H1 (cell line): ENCODE measurements at regions not wholly inside any gene's neighbourhood (a gene's known extent, or its start where the extent isn't known, plus 50 kb on each side); places are given as distances from the start of the nearest gene placed in this dataset.

Experiments used
- CTCF ChIA-PET: fragments of 300-600 bp; sonication (Branson Sonifier 250); formaldehyde crosslinking; loops from one replicate; lab custom pipeline; 2021; ENCODE audit not compliant: partially characterized antibody; lab: Charles Lee
- POLR2A ChIA-PET: fragments of 300-600 bp; sonication (Branson Sonifier 250); formaldehyde crosslinking; loops from one replicate; lab custom pipeline; 2021; ENCODE audit warnings: inconsistent platforms; ENCODE audit not compliant: partially characterized antibody; lab: Charles Lee
- DNase-seq, 2 experiments: peaks; one replicate each; pipeline versions ENCODE4 v3.0.0 to v3.0.0-alpha.2; 2010 to 2022; ENCODE audit warnings: low spot score in 2 of 2, low read depth in 1 of 2, mixed read lengths in 1 of 2
- FAIRE-seq: peaks from 2 replicates; lab custom pipeline; 2011; peaks lifted over from hg19 to GRCh38; lab: Jason Lieb, UNC
- H2AFZ ChIP-seq: 2 replicates; pipeline ENCODE4 v1.8.1; 2012; ENCODE audit warnings: low read length, inconsistent platforms
- H2AK5ac ChIP-seq: 2 replicates; pipeline ENCODE4 v1.6.1; 2013; ENCODE audit warnings: low read depth, low read length
- H2BK120ac ChIP-seq: replicated peaks from 2 replicates; pipeline ENCODE3; 2013; ENCODE audit warnings: low read depth, low read length, inconsistent platforms
- H2BK12ac ChIP-seq: 2 replicates; pipeline ENCODE4 v1.6.1; 2013; ENCODE audit warnings: low read depth, low read length
- H2BK15ac ChIP-seq: 2 replicates; pipeline ENCODE4 v1.6.1; 2013; ENCODE audit warnings: low read length
- H2BK20ac ChIP-seq: 2 replicates; pipeline ENCODE4 v1.6.1; 2013; ENCODE audit warnings: low read length
- H2BK5ac ChIP-seq: 2 replicates; pipeline ENCODE4 v1.6.1; 2013; ENCODE audit warnings: low read depth, low read length
- H3K14ac ChIP-seq: 2 replicates; pipeline ENCODE4 v1.6.1; 2013; ENCODE audit warnings: inconsistent platforms; ENCODE audit not compliant: insufficient read length
- H3K18ac ChIP-seq: 2 replicates; pipeline ENCODE4 v1.6.1; 2013; ENCODE audit warnings: low read length; ENCODE audit errors: extremely low read depth
- H3K23ac ChIP-seq: 2 replicates; pipeline ENCODE4 v1.6.1; 2013; ENCODE audit warnings: inconsistent platforms; ENCODE audit not compliant: insufficient read length
- H3K23me2 ChIP-seq: 2 replicates; pipeline ENCODE4 v1.6.1; 2013; ENCODE audit warnings: low read depth, low read length
- H3K27ac ChIP-seq: 2 replicates; pipeline ENCODE4 v1.6.1; 2011; ENCODE audit warnings: low read depth, low read length, inconsistent platforms
- H3K27me3 ChIP-seq, 4 experiments: replicated peaks in 1 of 4; 1 replicate in 1 of 4; 2 replicates in 3 of 4; pipeline versions ENCODE4 v1.6.1 to v1.8.1; 2011 to 2013; ENCODE audit warnings: low read length in 3 of 4, mild to moderate bottlenecking in 3 of 4, inconsistent platforms in 2 of 4, mixed read lengths in 2 of 4, moderate library complexity in 1 of 4; ENCODE audit not compliant: control insufficient read depth in 3 of 4, insufficient read depth in 3 of 4; ENCODE audit errors: extremely low read depth in 1 of 4
- H3K36me3 ChIP-seq, 4 experiments: 2 replicates each; pipeline versions ENCODE4 v1.6.1 to v1.8.1; 2011 to 2013; ENCODE audit warnings: mild to moderate bottlenecking in 4 of 4, low read length in 3 of 4, moderate library complexity in 2 of 4, control low read depth in 1 of 4, inconsistent platforms in 1 of 4; ENCODE audit not compliant: insufficient read depth in 4 of 4, control insufficient read depth in 2 of 4
- H3K4ac ChIP-seq: replicated peaks from 2 replicates; pipeline ENCODE3; 2013; ENCODE audit warnings: low read length, low read depth, mixed read lengths, inconsistent platforms; ENCODE audit not compliant: insufficient read length
- H3K4me1 ChIP-seq, 4 experiments: replicated peaks in 1 of 4; 1 replicate in 1 of 4; 2 replicates in 3 of 4; pipeline versions ENCODE4 v1.6.1 to v1.8.1; 2011 to 2013; ENCODE audit warnings: low read length in 3 of 4, inconsistent platforms in 2 of 4, mixed read lengths in 1 of 4; ENCODE audit not compliant: insufficient read depth in 4 of 4, control insufficient read depth in 3 of 4
- H3K4me2 ChIP-seq, 2 experiments: 2 replicates each; pipeline versions ENCODE4 v1.6.1 to v1.8.1; 2011 to 2013; ENCODE audit warnings: low read depth in 2 of 2, low read length in 2 of 2, control low read depth in 1 of 2, inconsistent platforms in 1 of 2, mild to moderate bottlenecking in 1 of 2; ENCODE audit not compliant: insufficient read depth in 1 of 2
- H3K4me3 ChIP-seq, 4 experiments: fragments of 200-600, 300-600 bp in 1 of 4; sonication (generic), shearing (Covaris generic), sonication (Bioruptor Twin) in 1 of 4; 2 replicates each; pipeline versions ENCODE4 v1.5.1 to v1.8.1; 2011 to 2016; ENCODE audit warnings: low read length in 4 of 4, low read depth in 3 of 4, control low read depth in 2 of 4, inconsistent platforms in 2 of 4, mild to moderate bottlenecking in 2 of 4, mixed read lengths in 1 of 4, moderate library complexity in 1 of 4; ENCODE audit not compliant: insufficient read depth in 2 of 4; ENCODE audit errors: extremely low read depth in 1 of 4
- H3K56ac ChIP-seq: replicated peaks from 2 replicates; pipeline ENCODE3; 2013; ENCODE audit warnings: low read depth, mild to moderate bottlenecking, mixed read lengths, low read length, inconsistent platforms; ENCODE audit not compliant: insufficient read length
- H3K79me1 ChIP-seq: 2 replicates; pipeline ENCODE4 v1.6.1; 2013; ENCODE audit warnings: low read depth, low read length, control low read depth
- H3K79me2 ChIP-seq, 2 experiments: 2 replicates each; pipeline versions ENCODE4 v1.6.1 to v1.8.1; 2012 to 2013; ENCODE audit warnings: low read length in 2 of 2, mild to moderate bottlenecking in 2 of 2, inconsistent platforms in 1 of 2; ENCODE audit not compliant: insufficient read depth in 2 of 2, control insufficient read depth in 1 of 2
- H3K9ac ChIP-seq, 4 experiments: replicated peaks in 1 of 4; 1 replicate in 1 of 4; 2 replicates in 3 of 4; pipeline versions ENCODE4 v1.6.1 to v1.8.1; 2011 to 2013; ENCODE audit warnings: low read depth in 3 of 4, low read length in 3 of 4, control low read depth in 2 of 4, mild to moderate bottlenecking in 2 of 4, moderate library complexity in 2 of 4, inconsistent platforms in 1 of 4; ENCODE audit errors: extremely low read depth in 1 of 4
- H3K9me3 ChIP-seq, 2 experiments: 2 replicates each; pipeline versions ENCODE4 v1.6.1 to v1.8.1; 2012 to 2013; ENCODE audit warnings: mild to moderate bottlenecking in 2 of 2, moderate library complexity in 2 of 2, control low read depth in 1 of 2, inconsistent platforms in 1 of 2, low read depth in 1 of 2, low read length in 1 of 2, mixed read lengths in 1 of 2; ENCODE audit not compliant: insufficient read depth in 2 of 2
- H4K20me1 ChIP-seq, 2 experiments: replicated peaks in 1 of 2; 2 replicates each; pipeline versions ENCODE3 to v1.8.1; 2011 to 2013; ENCODE audit warnings: inconsistent platforms in 2 of 2, low read length in 2 of 2, mild to moderate bottlenecking in 1 of 2; ENCODE audit not compliant: insufficient read depth in 2 of 2, control insufficient read depth in 1 of 2
- H4K5ac ChIP-seq: 2 replicates; pipeline ENCODE4 v1.6.1; 2013; ENCODE audit warnings: low read length, low read depth, mixed read lengths, inconsistent platforms; ENCODE audit not compliant: insufficient read length
- H4K8ac ChIP-seq: 2 replicates; pipeline ENCODE4 v1.8.0; 2013; ENCODE audit warnings: mild to moderate bottlenecking, moderate library complexity, low read length, inconsistent platforms; ENCODE audit not compliant: insufficient read depth; ENCODE audit errors: extremely low read depth
- H4K91ac ChIP-seq: replicated peaks from 2 replicates; pipeline ENCODE3; 2013; ENCODE audit warnings: low read length, mixed read lengths, inconsistent platforms; ENCODE audit not compliant: insufficient read length
- BACH1 ChIP-seq: IDR thresholded peaks from 2 replicates; pipeline ENCODE4 v1.6.1; 2012; ENCODE audit warnings: low read length, improper control_type of control experiment
- CEBPB ChIP-seq: IDR thresholded peaks from 2 replicates; pipeline ENCODE4 v1.6.1; 2012; ENCODE audit warnings: low read depth, low read length
- CREB1 ChIP-seq: IDR thresholded peaks from 2 replicates; pipeline ENCODE4 v1.6.1; 2012; ENCODE audit warnings: inconsistent platforms
- EGR1 ChIP-seq: IDR thresholded peaks from 2 replicates; pipeline ENCODE4 v1.6.1; 2011; ENCODE audit warnings: low read depth, low read length, borderline replicate concordance
- EZH2 ChIP-seq: fragments of 200-600 bp; sonication (generic); IDR thresholded peaks from 2 replicates; pipeline ENCODE4 v1.7.1; 2012; ENCODE audit warnings: low read depth, mild to moderate bottlenecking, moderate library complexity, low read length, inconsistent platforms; ENCODE audit not compliant: severe bottlenecking
- GABPA ChIP-seq: IDR thresholded peaks from 2 replicates; pipeline ENCODE4 v1.6.1; 2011; ENCODE audit warnings: mild to moderate bottlenecking, low read length, moderate library complexity, borderline replicate concordance; ENCODE audit not compliant: insufficient read depth
- GTF2F1 ChIP-seq: IDR thresholded peaks from 2 replicates; pipeline ENCODE4 v1.6.1; 2012; ENCODE audit warnings: low read depth, low read length, improper control_type of control experiment, borderline replicate concordance
- HDAC2 ChIP-seq, 2 experiments: fragments of 300-600 bp in 1 of 2; sonication (generic) in 1 of 2; IDR thresholded peaks; 2 replicates each; pipeline ENCODE4 v1.6.1; 2011 to 2012; ENCODE audit warnings: low read depth in 2 of 2, low read length in 2 of 2, mild to moderate bottlenecking in 2 of 2, moderate library complexity in 2 of 2, borderline replicate concordance in 1 of 2, inconsistent platforms in 1 of 2
- POLR2AphosphoS5 ChIP-seq: IDR thresholded peaks from 2 replicates; pipeline ENCODE4 v1.6.1; 2011; ENCODE audit warnings: low read depth, low read length
- RNF2 ChIP-seq: fragments of 200-900, 300-1000 bp; sonication (generic); IDR thresholded peaks from 2 replicates; pipeline ENCODE4 v1.7.1; 2016; ENCODE audit warnings: borderline replicate concordance, low read depth, mild to moderate bottlenecking, antibody characterized with exemption, low read length; ENCODE audit not compliant: poor library complexity, severe bottlenecking; ENCODE audit errors: missing control alignments
- SP4 ChIP-seq: IDR thresholded peaks from 2 replicates; pipeline ENCODE4 v1.6.1; 2012; ENCODE audit warnings: low read length, inconsistent platforms
- TCF12 ChIP-seq: IDR thresholded peaks from 2 replicates; pipeline ENCODE4 v1.6.1; 2011; ENCODE audit warnings: low read depth, mild to moderate bottlenecking, low read length
- YY1 ChIP-seq: IDR thresholded peaks from 2 replicates; pipeline ENCODE4 v1.6.1; 2011; ENCODE audit warnings: low read depth, mild to moderate bottlenecking, low read length
- WGBS, 2 experiments: shearing (Covaris generic) in 1 of 2; methylation state at CpG; one replicate each; pipeline versions ENCODE4 v1.1.6 to v1.1.7; 2013 to 2015; ENCODE audit warnings: low lambda C conversion rate in 2 of 2, mixed read lengths in 2 of 2, inconsistent platforms in 1 of 2, low coverage in 1 of 2, missing lambda C conversion rate in 1 of 2; ENCODE audit not compliant: insufficient replicate concordance in 2 of 2, insufficient coverage in 1 of 2, insufficient read length in 1 of 2; ENCODE audit errors: extremely low coverage in 1 of 2, missing lambda C conversion rate in 1 of 2; 5-methylcytosine and 5-hydroxymethylcytosine counted together
- TF ChIP-seq, protein P1 (sequence below): IDR thresholded peaks from 2 replicates; pipeline ENCODE4 v1.6.1; 2011; ENCODE audit warnings: low read length, improper control_type of control experiment

DNA sequence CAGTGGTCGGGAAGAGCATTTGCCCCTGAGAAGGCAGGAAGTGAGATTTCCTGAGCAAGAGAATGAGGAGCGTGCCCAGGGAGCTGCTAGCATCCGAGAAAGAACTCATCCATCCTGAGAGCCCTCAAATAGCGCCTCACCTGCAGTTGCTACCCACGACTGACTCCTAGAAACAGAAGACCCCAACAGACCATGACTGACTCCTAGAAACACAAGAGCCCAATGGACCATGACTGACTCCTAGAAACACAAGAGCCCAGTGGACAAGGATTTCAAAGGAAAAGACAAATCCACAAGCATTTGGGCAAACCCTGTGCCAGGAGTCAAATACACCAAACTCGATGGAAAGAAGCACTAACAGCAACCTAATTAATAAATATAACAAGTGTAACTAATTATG, 575.2 kb upstream of the FRG1 start:
- Histone ChIP-seq H3K56ac (no peak overlapping the region), H2AFZ (no peak overlapping the region), H3K79me1 (no peaks in the 10 kb centered on the region), H2BK120ac (no peak overlapping the region), H3K23me2 (peaks cover 4% of the 10 kb centered on the region; the same call in 1 of the 2 replicates), H2BK12ac (no peak overlapping the region), H3K36me3 (no peaks in the 10 kb centered on the region), H3K23ac (no peak overlapping the region), H2BK15ac (no peak overlapping the region), H3K14ac (no peak overlapping the region), H3K18ac (no peak overlapping the region), H4K5ac (no peak overlapping the region), H4K20me1 (peaks cover 0 to 3% of the 10 kb centered on the region in 2 experiments), H2BK5ac (no peak overlapping the region), H3K9me3 (no peaks in the 10 kb centered on the region), H3K4me1 (no peaks in the 10 kb centered on the region), H4K8ac (no peak overlapping the region), H3K4me2 (no peak overlapping the region), H3K4ac (no peak overlapping the region), H2BK20ac (no peak overlapping the region), H4K91ac (no peak overlapping the region), H3K27me3 (no peaks in the 10 kb centered on the region), H2AK5ac (no peak overlapping the region), H3K9ac (no peak overlapping the region), H3K27ac (no peak overlapping the region), H3K4me3 (no peak overlapping the region), H3K79me2 (no peaks in the 10 kb centered on the region)
- CTCF ChIA-PET = no interaction called here
- TF ChIP-seq TCF12 (no peak), RNF2 (no peak), CREB1 (no peak), BACH1 (no peak), EZH2 (no peak), YY1 (no peak), GABPA (no peak), CEBPB (no peak), HDAC2 (IDR thresholded peaks at IDR 0.05; ENCODE audit: borderline replicate concordance in 1 of 2, low read depth in 2 of 2, low read length in 2 of 2) (no peak), GTF2F1 (no peak), SP4 (no peak), POLR2AphosphoS5 (no peak), EGR1 (no peak)
- TF ChIP-seq, protein P1, sequence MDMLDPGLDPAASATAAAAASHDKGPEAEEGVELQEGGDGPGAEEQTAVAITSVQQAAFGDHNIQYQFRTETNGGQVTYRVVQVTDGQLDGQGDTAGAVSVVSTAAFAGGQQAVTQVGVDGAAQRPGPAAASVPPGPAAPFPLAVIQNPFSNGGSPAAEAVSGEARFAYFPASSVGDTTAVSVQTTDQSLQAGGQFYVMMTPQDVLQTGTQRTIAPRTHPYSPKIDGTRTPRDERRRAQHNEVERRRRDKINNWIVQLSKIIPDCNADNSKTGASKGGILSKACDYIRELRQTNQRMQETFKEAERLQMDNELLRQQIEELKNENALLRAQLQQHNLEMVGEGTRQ = no peak
- POLR2A ChIA-PET = no interaction called here
- FAIRE-seq (no peak), DNase-seq (no peak)
- 86% methylated on average over 6 of the region's 6 CpGs; no CpG with 5 or more reads in 1 of the 2 experiments for WGBS, 2 experiments
